ENCODE measurements at regions not wholly inside any gene's neighbourhood (a gene's known extent, or its start where the extent isn't known, plus 50 kb on each side); places are given as distances from the start of the nearest gene placed in this dataset.

DNA sequence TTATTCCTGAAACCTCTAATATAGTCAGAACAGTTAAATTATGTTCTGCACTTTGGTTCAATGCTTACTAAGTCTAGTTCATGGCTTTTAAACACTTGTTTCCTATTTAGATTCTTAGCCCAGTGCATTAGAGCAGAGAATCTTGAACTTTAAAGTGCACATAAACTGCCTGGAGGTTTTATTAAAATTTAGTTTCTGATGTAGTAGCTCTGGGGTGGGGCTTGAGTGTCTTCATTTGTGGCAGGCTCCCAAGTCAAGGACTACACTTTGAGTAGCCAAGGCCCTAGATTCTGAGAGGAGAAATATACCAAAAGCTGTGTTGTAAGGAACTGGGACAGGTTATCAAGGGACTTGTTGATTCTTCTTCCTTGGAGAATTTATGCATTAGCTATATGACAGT lies 1604.2 kb downstream of the KHDRBS2 start:
- in situ Hi-C loops (cut with MboI; ENCODE audit: low sequenced_read_pairs) (no loop called here), intact Hi-C loops (cut with micrococcal nuclease) (no loop called here), dilution Hi-C loops (cut with HindIII; ENCODE audit: low sequenced_read_pairs, unreplicated experiment) (no loop called here)
- Histone ChIP-seq H3K4me1 (ENCODE audit: control insufficient read depth, insufficient read depth, low read length) (no peaks in the 10 kb centered on the region), H3K79me1 (ENCODE audit: low read depth in 1 of 2, low read length in 2 of 2) (no peaks in the 10 kb centered on the region), H4K8ac (ENCODE audit: low read depth in 2 of 2, low read length in 2 of 2) (no peak overlapping the region), H3K36me3 (ENCODE audit: control insufficient read depth, insufficient read depth, low read length) (no peaks in the 10 kb centered on the region), H3K27ac (ENCODE audit: insufficient read depth, low read length) (no peak overlapping the region), H2AK5ac (ENCODE audit: low read depth, low read length) (no peak overlapping the region), H2BK5ac (ENCODE audit: low read depth, low read length, poor library complexity, severe bottlenecking) (no peak overlapping the region), H4K91ac (ENCODE audit: insufficient read depth, low read depth, low read length) (no peak overlapping the region), H3K14ac (replicated peaks; ENCODE audit: low read depth, low read length) (no peak overlapping the region), H3K18ac (ENCODE audit: low read depth, low read length) (no peak overlapping the region), H3K56ac (ENCODE audit: extremely low read depth, insufficient read depth, low read length) (no peak overlapping the region), H3K23ac (ENCODE audit: low read depth, low read length) (no peak overlapping the region), H3K9me3 (ENCODE audit: control insufficient read depth, insufficient read depth, low read length) (peaks cover 6% of the 10 kb centered on the region), H4K20me1 (ENCODE audit: insufficient read depth, low read length) (no peaks in the 10 kb centered on the region), H2AFZ (replicated peaks; ENCODE audit: low read length, poor library complexity) (no peak overlapping the region), H3K4me3 (ENCODE audit: insufficient read depth, low read depth, low read length) (no peak overlapping the region), H3K27me3 (ENCODE audit: control insufficient read depth, insufficient read depth, low read length) (no peaks in the 10 kb centered on the region), H3K4ac (ENCODE audit: low read depth, low read length) (no peak overlapping the region), H2BK20ac (ENCODE audit: low read depth, low read length) (no peak overlapping the region), H2AK9ac (replicated peaks; ENCODE audit: low read depth, low read length, poor library complexity) (no peak overlapping the region), H4K5ac (ENCODE audit: low read depth, low read length) (no peak overlapping the region), H3K4me2 (ENCODE audit: low read depth, low read length) (no peak overlapping the region), H3K9ac (ENCODE audit: low read depth, low read length) (no peak overlapping the region), H2BK15ac (ENCODE audit: low read depth, low read length) (no peak overlapping the region), H3K9me1 (ENCODE audit: insufficient read depth, low read length) (no peaks in the 10 kb centered on the region), H2BK120ac (ENCODE audit: low read depth, low read length) (no peak overlapping the region)
- TF ChIP-seq RAD21 (IDR thresholded peaks at IDR 0.05; ENCODE audit: low read length) (no peak), MXI1 (IDR thresholded peaks at IDR 0.05; ENCODE audit: borderline replicate concordance, low read depth, low read length) (no peak), MAFK (IDR thresholded peaks at IDR 0.05; ENCODE audit: low read depth, low read length) (no peak), RFX5 (IDR thresholded peaks at IDR 0.05; ENCODE audit: low read depth, low read length) (no peak), POLR2A (IDR thresholded peaks at IDR 0.05; ENCODE audit: low read depth, low read length) (no peak)
- TF ChIP-seq, protein P1, sequence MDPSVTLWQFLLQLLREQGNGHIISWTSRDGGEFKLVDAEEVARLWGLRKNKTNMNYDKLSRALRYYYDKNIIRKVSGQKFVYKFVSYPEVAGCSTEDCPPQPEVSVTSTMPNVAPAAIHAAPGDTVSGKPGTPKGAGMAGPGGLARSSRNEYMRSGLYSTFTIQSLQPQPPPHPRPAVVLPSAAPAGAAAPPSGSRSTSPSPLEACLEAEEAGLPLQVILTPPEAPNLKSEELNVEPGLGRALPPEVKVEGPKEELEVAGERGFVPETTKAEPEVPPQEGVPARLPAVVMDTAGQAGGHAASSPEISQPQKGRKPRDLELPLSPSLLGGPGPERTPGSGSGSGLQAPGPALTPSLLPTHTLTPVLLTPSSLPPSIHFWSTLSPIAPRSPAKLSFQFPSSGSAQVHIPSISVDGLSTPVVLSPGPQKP (IDR thresholded peaks at IDR 0.05; ENCODE audit: borderline replicate concordance, low read depth, low read length), result no peak
- CTCF ChIA-PET, result no interaction called here
- no peak for ATAC-seq (ENCODE audit: low read depth)
- DNase-seq, result no peak
- BruUV-seq (replicated peaks), result no TSS peak
- POLR2A ChIA-PET (ENCODE audit: unreplicated experiment), result no interaction called here

Data from IMR-90 (cell line).